ENCODE measurements at regions not wholly inside any gene's neighbourhood (a gene's known extent, or its start where the extent isn't known, plus 50 kb on each side); places are given as distances from the start of the nearest gene placed in this dataset.

- no peaks in the 10 kb centered on the region for H3K27me3 ChIP-seq
- 45 to 48% (median 46%) methylated on average over 8 of the region's 8 CpGs for WGBS, 3 donors
- TF ChIP-seq CTCF (IDR thresholded peaks at IDR 0.05) = no peak
- no peak for TF ChIP-seq EP300 (IDR thresholded peaks at IDR 0.05)
- no peak for TF ChIP-seq POLR2A (IDR thresholded peaks at IDR 0.05)
- H3K9me3 ChIP-seq = no peaks in the 10 kb centered on the region
- H3K4me1 ChIP-seq (ENCODE audit: insufficient read depth) = no peaks in the 10 kb centered on the region
- DNase-seq = no peak
- H3K27ac ChIP-seq = no peak overlapping the region
- intact Hi-C loops (cut with DNase I) = no loop called here
- H3K4me3 ChIP-seq = no peak overlapping the region
- no peaks in the 10 kb centered on the region for H3K36me3 ChIP-seq
These were observed 251.2 kb upstream of the ELAC2 start for GRCh38 chr17:13268791-13269595.

- 17 to 23% (median 21%) methylated on average over 7 of the region's 7 CpGs for WGBS, 3 donors
- no peak for DNase-seq
- Histone ChIP-seq H3K27ac (no peak overlapping the region), H3K27me3 (no peaks in the 10 kb centered on the region), H3K36me3 (no peaks in the 10 kb centered on the region), H3K4me1 (ENCODE audit: insufficient read depth) (no peaks in the 10 kb centered on the region), H3K9me3 (no peaks in the 10 kb centered on the region), H3K4me3 (no peak overlapping the region)
- intact Hi-C loops (cut with DNase I) = no loop called here
- no peak for TF ChIP-seq EP300 (IDR thresholded peaks at IDR 0.05)
- TF ChIP-seq CTCF (IDR thresholded peaks at IDR 0.05) = no peak
- no peak for TF ChIP-seq POLR2A (IDR thresholded peaks at IDR 0.05)
These were observed 248.8 kb upstream of the ELAC2 start for GRCh38 chr17:13266606-13267005.

- intact Hi-C loops (cut with DNase I) = no loop called here
- no peaks in the 10 kb centered on the region for H3K27me3 ChIP-seq
- no peak overlapping the region for H3K4me3 ChIP-seq
- H3K27ac ChIP-seq = no peak overlapping the region
- WGBS, 3 donors = 51 to 56% (median 53%) methylated on average over 2 of the region's 2 CpGs
- no peaks in the 10 kb centered on the region for H3K36me3 ChIP-seq
- no peaks in the 10 kb centered on the region for H3K4me1 ChIP-seq (ENCODE audit: insufficient read depth)
- no peaks in the 10 kb centered on the region for H3K9me3 ChIP-seq
- no peak for TF ChIP-seq EP300 (IDR thresholded peaks at IDR 0.05)
- no peak for TF ChIP-seq CTCF (IDR thresholded peaks at IDR 0.05)
- no peak for TF ChIP-seq POLR2A (IDR thresholded peaks at IDR 0.05)
- DNase-seq = no peak
These were observed 247.5 kb upstream of the ELAC2 start for GRCh38 chr17:13265311-13265710.

- TF ChIP-seq CTCF (IDR thresholded peaks at IDR 0.05) (no peak), POLR2A (IDR thresholded peaks at IDR 0.05) (no peak), EP300 (IDR thresholded peaks at IDR 0.05) (no peak)
- H3K4me3 ChIP-seq = no peak overlapping the region
- DNase-seq = no peak
- WGBS, 3 donors = 20 to 40% (median 31%) methylated on average over 4 of the region's 4 CpGs
- no peak overlapping the region for H3K27ac ChIP-seq
- no peaks in the 10 kb centered on the region for H3K4me1 ChIP-seq (ENCODE audit: insufficient read depth)
- H3K36me3 ChIP-seq = no peaks in the 10 kb centered on the region
- H3K9me3 ChIP-seq = no peaks in the 10 kb centered on the region
- no peaks in the 10 kb centered on the region for H3K27me3 ChIP-seq
- intact Hi-C loops (cut with DNase I) = no loop called here
These were observed 245.9 kb upstream of the ELAC2 start for GRCh38 chr17:13263746-13264145.
